GM19452 (cell line): ENCODE measurements at regions not wholly inside any gene's neighbourhood (a gene's known extent, or its start where the extent isn't known, plus 50 kb on each side); places are given as distances from the start of the nearest gene placed in this dataset.

ENCODE experiments used
- ATAC-seq: cut with Tn5 transposase; IDR thresholded peaks from one replicate; pipeline ENCODE4 v1.9.1; 2021; ENCODE audit not compliant: unreplicated experiment

DNA sequence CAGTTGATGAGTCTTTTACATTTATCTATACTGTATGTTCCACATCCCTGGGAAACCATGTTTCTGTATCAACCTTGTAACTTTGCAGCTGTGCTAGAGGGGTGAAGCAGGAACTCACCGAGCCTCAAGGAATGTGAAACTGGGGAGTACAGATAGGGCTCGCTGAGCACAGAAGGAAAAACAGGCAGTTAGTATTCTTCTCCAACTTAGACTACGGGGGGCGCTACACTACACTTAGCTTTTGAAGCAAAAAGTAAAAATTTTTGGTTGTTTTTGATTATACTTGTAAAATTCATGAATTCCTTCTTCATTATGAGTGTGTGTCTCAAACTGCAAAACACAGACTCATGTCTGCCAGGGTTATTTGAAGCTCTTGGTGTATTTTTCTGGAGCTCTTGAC is 132.7 kb upstream of the RGMA start:
- no peak for ATAC-seq

- no peak for ATAC-seq
These were observed 130.9 kb upstream of the RGMA start for GRCh38 chr15:93219859-93220420.

- ATAC-seq = no peak
These were observed 128.3 kb upstream of the RGMA start for GRCh38 chr15:93217343-93217742.

GRCh38 chr15:93214106-93214505 is 125.1 kb upstream of the RGMA start:
- ATAC-seq = no peak

DNA sequence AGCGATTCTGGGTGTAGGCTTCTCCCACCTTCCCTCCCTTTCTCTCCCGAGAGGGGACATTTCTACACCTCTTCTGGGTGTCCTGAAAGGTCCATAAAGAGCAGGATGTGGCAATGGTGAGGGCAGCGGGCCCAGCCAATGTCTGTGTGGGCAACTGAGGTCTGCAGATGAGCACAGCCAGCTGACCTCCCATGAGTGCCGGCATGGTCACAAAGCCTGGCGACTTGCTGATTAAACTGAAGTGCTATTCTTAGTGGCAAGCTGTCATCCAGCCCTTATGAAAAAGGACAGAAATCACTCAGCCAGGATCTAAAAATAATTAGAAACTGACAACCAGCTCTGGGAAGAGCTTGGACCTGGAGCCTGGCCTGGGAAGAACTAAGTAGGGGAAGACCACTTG is 124.3 kb upstream of the RGMA start:
- no peak for ATAC-seq

GRCh38 chr15:93212578-93212977 is 123.6 kb upstream of the RGMA start:
- ATAC-seq = no peak

DNA sequence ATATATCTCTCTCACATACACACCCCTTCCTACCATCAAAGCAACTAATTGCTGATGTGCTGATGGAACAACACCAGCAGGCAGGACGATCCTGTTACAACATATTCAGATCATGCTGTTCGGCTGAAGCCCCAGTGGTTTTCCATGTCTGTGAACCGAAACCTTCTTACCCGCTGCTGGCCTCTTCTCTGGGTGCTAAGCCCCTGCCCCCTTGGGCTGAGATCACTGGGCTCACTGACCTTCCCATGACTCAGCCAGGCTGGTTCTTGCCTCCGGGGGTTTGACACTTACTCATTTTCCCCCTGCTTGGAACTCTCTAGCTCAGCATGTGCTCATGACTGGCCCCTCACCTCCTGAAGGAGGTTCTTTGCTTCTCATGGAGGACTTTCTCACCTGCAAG is 122.0 kb upstream of the RGMA start:
- ATAC-seq = no peak

- no peak for ATAC-seq
These were observed 120.9 kb upstream of the RGMA start for GRCh38 chr15:93209690-93210445.

- ATAC-seq = no peak
These were observed 117.9 kb upstream of the RGMA start for GRCh38 chr15:93206893-93207292.

GRCh38 chr15:93205413-93205812 is 116.4 kb upstream of the RGMA start:
- no peak for ATAC-seq

DNA sequence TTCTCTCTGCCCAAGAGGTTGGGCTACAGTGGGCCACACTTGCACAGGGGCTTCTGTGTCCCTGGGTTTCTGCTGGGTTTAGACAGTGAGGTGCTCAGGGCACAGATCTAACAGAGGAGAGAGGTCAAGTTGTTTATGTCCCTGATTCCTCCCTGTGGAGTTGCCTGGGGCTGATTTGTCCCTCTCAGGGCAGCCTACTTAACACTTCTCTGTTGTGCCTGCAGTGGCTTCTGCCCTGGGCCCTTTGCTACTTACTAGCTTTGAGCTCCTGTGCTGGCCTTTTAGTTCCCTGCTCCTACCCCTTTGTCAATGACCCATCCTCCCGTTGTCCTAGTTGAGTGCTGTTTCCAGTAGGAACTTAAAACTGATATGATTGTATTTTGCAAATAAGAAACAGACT is 114.0 kb upstream of the RGMA start:
- no peak for ATAC-seq

- ATAC-seq = no peak
These were observed 113.4 kb upstream of the RGMA start for GRCh38 chr15:93202405-93202804.

DNA sequence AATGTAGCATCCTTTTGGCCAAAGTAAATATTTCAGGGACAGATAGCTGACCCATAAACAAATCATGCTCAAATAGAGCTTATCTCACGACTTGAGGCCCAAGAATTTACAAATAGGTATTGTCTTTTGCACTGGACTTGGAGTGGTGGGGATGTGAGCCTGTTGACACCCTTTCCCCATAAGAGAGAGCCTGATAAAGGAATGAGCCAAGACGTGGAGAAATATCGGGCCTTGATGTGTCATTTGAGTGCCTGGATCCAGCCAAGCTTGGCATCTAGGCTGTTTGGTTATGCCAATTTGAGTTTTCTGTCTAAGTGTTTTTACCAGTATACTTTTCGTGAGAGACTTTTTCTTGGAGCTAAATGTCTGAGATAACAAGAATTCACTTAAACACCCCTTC is 112.9 kb upstream of the RGMA start:
- no peak for ATAC-seq

- ATAC-seq = no peak
These were observed 111.8 kb upstream of the RGMA start for GRCh38 chr15:93200837-93201226.

- ATAC-seq = no peak
These were observed 111.2 kb upstream of the RGMA start for GRCh38 chr15:93200081-93200836.

- no peak for ATAC-seq
These were observed 107.2 kb upstream of the RGMA start for GRCh38 chr15:93196135-93196670.

DNA sequence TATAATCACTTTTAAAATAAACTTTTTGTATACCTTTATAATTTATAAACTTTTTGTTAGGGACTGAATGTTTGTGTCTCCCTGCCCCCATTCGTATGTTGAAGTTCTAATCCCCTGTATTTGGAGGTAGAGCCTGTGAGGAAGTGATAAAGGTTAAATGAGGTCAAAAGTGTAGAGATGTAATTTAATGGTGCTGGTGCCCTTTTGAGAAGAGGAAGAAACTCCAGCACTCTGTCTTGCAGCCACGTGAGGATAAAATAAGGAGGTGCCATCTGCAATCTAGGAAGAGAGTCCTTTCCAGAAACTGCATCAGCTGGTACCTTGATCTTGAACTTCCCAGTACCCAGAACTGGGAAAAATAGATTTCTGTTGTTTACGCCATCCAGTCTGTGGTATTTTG is 106.1 kb upstream of the RGMA start:
- no peak for ATAC-seq

DNA sequence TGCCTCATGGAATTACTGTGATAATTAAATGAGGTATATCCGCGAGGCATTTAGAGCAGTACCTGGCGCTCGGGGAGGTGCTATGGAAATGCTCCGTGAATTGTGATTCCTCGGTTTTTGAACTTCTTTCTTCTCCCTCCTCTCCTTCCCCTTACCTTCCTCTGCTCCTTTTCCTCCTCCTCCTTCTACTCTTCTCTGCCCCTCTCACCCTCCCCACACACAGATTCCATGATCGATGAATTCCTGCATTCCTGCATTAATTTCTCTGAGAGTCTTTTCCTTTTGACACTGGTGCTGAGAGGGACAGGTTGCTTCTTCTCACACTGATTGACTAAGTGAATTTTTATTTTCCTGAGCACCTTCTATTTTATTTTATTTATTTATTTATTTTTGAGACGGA is 101.2 kb upstream of the RGMA start:
- ATAC-seq = no peak

DNA sequence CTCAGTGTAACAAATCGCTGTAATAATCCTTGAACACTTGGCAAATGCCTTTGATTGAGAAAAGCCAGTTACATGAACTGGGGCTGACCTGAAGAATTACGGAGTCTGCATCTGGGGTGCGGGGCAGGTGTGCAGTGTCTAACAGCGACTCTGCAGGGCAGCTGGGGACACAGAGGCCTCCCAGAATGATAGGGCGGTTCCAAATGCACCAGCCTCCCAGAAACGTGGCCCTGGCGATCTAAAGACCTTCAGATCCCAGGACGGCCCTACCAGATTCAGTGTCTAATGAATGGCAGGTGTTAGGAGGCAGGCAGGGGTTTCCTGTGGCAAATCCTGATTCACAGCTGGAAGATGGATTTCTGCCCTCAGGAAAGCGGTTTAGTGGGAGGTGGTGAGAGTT is 100.5 kb upstream of the RGMA start:
- ATAC-seq = no peak

GRCh38 chr15:93188236-93188635 is 99.2 kb upstream of the RGMA start:
- no peak for ATAC-seq

GRCh38 chr15:93185796-93186195 is 96.8 kb upstream of the RGMA start:
- ATAC-seq = no peak

DNA sequence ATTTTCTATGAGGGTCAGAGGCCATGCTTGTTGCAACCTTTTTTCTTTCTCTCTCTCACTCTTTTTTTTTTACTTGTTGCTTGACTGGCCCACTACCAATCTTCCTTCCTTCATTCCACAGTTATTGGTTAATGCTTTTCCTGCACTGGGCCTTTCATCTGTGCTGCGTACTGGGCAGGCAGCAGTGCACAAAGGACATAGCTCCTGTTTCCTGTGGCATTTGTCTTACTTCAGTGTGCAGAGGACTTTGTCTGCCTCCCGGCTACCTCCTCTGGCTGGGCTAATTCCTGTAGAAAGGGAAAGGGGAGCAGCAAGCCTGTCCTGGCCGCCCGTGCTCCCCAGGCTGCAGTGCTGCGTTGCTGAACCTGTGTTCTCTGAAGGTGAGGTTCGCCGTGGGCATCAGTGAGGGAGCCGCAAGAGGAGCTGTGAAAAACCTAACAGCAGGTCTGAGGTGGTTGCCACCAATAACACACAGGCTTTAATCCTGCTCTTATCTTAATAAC is 93.7 kb upstream of the RGMA start:
- ATAC-seq = no peak
